Fibroblast of skin of left biceps (primary cell): ENCODE measurements at regions not wholly inside any gene's neighbourhood (a gene's known extent, or its start where the extent isn't known, plus 50 kb on each side); places are given as distances from the start of the nearest gene placed in this dataset.

Source experiments
- DNase-seq, 2 experiments: peaks; one replicate each; pipeline ENCODE4 v3.0.0-alpha.2; 2013; ENCODE audit warnings: low read depth in 2 of 2

- DNase-seq: no peak
Observed at GRCh38 chr20:57788936-57789613, 79.3 kb upstream of the PMEPA1 start.

GRCh38 chr20:57787990-57788781 lies 78.4 kb upstream of the PMEPA1 start:
- DNase-seq: no peak

GRCh38 chr20:57787151-57787989 lies 77.6 kb upstream of the PMEPA1 start:
- DNase-seq: no peak

- no peak for DNase-seq
Observed at GRCh38 chr20:57786304-57786932, 76.6 kb upstream of the PMEPA1 start.

- DNase-seq: no peak
Observed at GRCh38 chr20:57785720-57786119, 75.9 kb upstream of the PMEPA1 start.

- no peak for DNase-seq
Observed at GRCh38 chr20:57785061-57785460, 75.2 kb upstream of the PMEPA1 start.

GRCh38 chr20:57783956-57784837 lies 74.4 kb upstream of the PMEPA1 start:
- no peak for DNase-seq

GRCh38 chr20:57783196-57783595 lies 73.4 kb upstream of the PMEPA1 start:
- DNase-seq: no peak

GRCh38 chr20:57782631-57783041 lies 72.8 kb upstream of the PMEPA1 start:
- no peak for DNase-seq

GRCh38 chr20:57781901-57782300 lies 72.1 kb upstream of the PMEPA1 start:
- DNase-seq: no peak

- no peak for DNase-seq
Observed at GRCh38 chr20:57780906-57781305, 71.1 kb upstream of the PMEPA1 start.

GRCh38 chr20:57780398-57780797 lies 70.6 kb upstream of the PMEPA1 start:
- DNase-seq: no peak

GRCh38 chr20:57779401-57780003 lies 69.7 kb upstream of the PMEPA1 start:
- DNase-seq: no peak

- DNase-seq: no peak
Observed at GRCh38 chr20:57777911-57778310, 68.1 kb upstream of the PMEPA1 start.

- no peak for DNase-seq
Observed at GRCh38 chr20:57774951-57775350, 65.1 kb upstream of the PMEPA1 start.

GRCh38 chr20:57774111-57774880 lies 64.5 kb upstream of the PMEPA1 start:
- DNase-seq: no peak

GRCh38 chr20:57773059-57773815 lies 63.4 kb upstream of the PMEPA1 start:
- no peak for DNase-seq

GRCh38 chr20:57772349-57772964 lies 62.6 kb upstream of the PMEPA1 start:
- DNase-seq: peak; percentile 27 to 34
